Stomach smooth muscle (tissue), 2 donors: ENCODE measurements at regions not wholly inside any gene's neighbourhood (a gene's known extent, or its start where the extent isn't known, plus 50 kb on each side); places are given as distances from the start of the nearest gene placed in this dataset.
"Not testable (repeated sequence)": the region's sequence is repeated elsewhere in the genome, so short reads cannot be mapped to it uniquely, and the experiment has no call there.

ENCODE experiments used
- H3K27ac ChIP-seq: one replicate; pipeline ENCODE4 v1.7.0; 2013; ENCODE audit warnings: mild to moderate bottlenecking, low read length, inconsistent platforms
- H3K27me3 ChIP-seq, 2 donors: one replicate each; pipeline ENCODE4 v1.7.0; 2013; ENCODE audit warnings: low read length in 2 of 2; ENCODE audit not compliant: insufficient read depth in 2 of 2, control insufficient read depth in 1 of 2
- H3K36me3 ChIP-seq, 2 donors: one replicate each; pipeline ENCODE4 v1.7.0; 2013; ENCODE audit warnings: low read length in 2 of 2; ENCODE audit not compliant: control insufficient read depth in 2 of 2, insufficient read depth in 2 of 2
- H3K4me1 ChIP-seq: one replicate; pipeline ENCODE4 v1.7.0; 2013; ENCODE audit warnings: low read length; ENCODE audit not compliant: control insufficient read depth, insufficient read depth
- H3K4me3 ChIP-seq, 2 donors: one replicate each; pipeline ENCODE4 v1.7.0; 2013; ENCODE audit warnings: low read length in 2 of 2
- H3K9ac ChIP-seq, 2 donors: one replicate each; pipeline ENCODE4 v1.7.0; 2013; ENCODE audit warnings: low read length in 2 of 2, mild to moderate bottlenecking in 1 of 2
- H3K9me3 ChIP-seq, 2 donors: one replicate each; pipeline ENCODE4 v1.7.0; 2013; ENCODE audit warnings: low read length in 2 of 2; ENCODE audit not compliant: control insufficient read depth in 2 of 2
- donor health status: healthy.
- donor health status: Pancreatic carcinoma.

DNA sequence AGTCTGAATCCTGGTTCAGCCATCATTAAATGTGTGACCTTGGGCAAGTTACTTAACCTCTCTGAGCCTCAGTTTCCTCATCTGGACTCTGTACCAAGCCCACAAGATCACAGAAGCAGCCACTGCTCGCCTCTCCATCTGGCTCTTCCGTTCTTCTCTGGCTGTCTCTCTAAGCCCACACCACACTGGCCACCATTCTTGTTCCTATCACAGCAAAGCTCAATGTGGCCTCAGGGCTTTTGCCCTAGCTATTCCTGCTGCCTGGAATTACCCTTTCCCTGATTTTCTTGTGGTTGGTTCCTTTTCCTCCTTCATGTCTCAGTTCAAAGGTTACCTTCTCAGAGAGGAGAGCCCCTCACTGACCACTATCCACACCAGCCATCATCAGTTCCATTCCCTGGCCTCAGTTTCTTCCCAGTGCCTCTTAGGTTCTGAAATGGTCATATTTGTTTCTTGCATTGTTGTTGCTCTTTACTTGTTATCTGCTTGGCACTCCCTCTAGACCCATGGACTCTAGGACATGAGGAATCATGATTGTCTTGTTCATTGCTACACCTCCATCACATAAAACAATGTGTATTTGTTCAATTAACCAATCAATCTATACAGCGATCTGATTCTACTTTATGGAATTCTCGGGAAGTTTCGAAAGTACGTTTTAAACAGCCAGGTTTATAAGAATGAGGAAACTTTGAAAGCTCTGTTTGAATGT lies 56.5 kb upstream of the PTPN1 start:
- Histone ChIP-seq H3K27me3 (no peaks in the 10 kb centered on the region), H3K4me3 (no peak overlapping the region), H3K9ac (no peak overlapping the region), H3K27ac (no peak overlapping the region), H3K36me3 (no peaks in the 10 kb centered on the region), H3K4me1 (peaks cover 7% of the 10 kb centered on the region), H3K9me3 (no peaks in the 10 kb centered on the region)

DNA sequence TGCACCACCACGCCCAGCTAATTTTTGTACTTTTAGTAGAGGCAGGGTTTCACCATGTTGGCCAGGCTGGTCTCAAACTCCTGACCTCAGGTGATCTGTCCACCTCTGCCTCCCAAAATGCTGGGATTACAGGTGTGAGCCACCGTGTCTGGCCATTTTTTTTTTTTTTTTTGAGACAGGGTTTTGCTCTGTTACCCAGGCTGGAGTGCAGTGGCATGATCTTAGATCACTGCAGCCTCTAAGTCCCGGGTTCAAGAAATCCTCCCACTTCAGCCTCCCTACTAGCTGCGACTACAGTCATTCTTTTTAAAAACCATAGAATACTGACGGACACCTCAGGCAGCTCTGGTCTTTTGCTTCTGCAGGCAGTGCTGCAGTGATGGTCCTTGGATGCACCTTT lies 54.9 kb upstream of the PTPN1 start:
- H3K9me3 ChIP-seq, H3K27me3 ChIP-seq, H3K4me3 ChIP-seq, H3K27ac ChIP-seq, H3K36me3 ChIP-seq, H3K9ac ChIP-seq, H3K4me1 ChIP-seq: not testable (repeated sequence)

GRCh38 chr20:50455656-50456451 lies 54.3 kb upstream of the PTPN1 start:
- Histone ChIP-seq H3K4me1 (peaks cover 11% of the 10 kb centered on the region), H3K27ac (no peak overlapping the region), H3K9me3 (no peaks in the 10 kb centered on the region), H3K36me3 (no peaks in the 10 kb centered on the region), H3K4me3 (no peak overlapping the region), H3K9ac (no peak overlapping the region), H3K27me3 (no peaks in the 10 kb centered on the region)

DNA sequence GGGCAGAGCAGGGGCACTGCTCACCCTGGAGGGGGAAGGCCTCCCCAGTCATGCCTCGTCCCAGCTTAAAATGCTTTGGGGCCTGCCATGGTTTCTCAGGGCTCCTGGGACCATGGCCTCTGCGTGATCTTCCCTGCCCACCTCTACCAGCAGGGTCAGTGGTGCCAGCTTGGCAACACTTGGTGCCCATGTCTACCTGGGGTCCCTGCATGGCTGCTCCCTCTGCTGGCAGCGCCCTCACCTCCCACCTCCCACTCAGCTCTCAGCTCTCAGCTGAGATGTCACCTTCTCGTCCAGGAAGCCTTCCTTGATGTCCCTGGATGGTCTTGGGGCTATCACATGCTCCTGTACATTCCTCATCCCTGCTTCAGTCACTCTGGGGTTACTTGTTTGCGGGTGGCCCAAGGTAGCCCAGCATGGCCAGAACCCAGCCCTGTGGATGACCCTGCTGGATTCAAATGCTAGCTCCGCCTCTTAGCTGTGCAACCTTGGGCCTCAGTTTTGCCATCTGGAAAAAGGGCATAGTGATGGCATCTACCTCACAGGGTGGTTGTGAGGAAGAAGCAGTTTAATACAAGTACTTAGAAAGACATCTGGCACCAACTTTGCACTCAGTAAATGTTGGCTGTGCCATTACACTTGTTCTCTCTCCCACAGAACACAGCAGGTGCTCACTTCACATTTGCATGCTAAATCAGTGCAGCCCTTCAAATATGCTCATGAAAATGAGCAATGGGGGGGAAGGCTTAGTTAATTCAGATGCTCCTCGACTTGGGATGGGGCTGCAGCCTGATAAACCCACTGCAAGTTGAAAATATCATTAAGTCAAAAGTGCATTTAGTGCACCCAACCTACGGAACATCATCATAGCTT lies 53.5 kb upstream of the PTPN1 start:
- H3K36me3 ChIP-seq = no peaks in the 10 kb centered on the region
- no peak overlapping the region for H3K27ac ChIP-seq

GRCh38 chr20:50459124-50459918 lies 50.9 kb upstream of the PTPN1 start:
- Histone ChIP-seq H3K27ac (no peak overlapping the region), H3K36me3 (no peaks in the 10 kb centered on the region), H3K9ac (no peak overlapping the region), H3K4me3 (no peak overlapping the region), H3K4me1 (peaks cover 12% of the 10 kb centered on the region), H3K27me3 (no peaks in the 10 kb centered on the region), H3K9me3 (no peaks in the 10 kb centered on the region)

More for the DNA sequence above, 53.5 kb upstream of the PTPN1 start:
- Histone ChIP-seq H3K4me3 (no peak overlapping the region), H3K9me3 (no peaks in the 10 kb centered on the region), H3K27me3 (no peaks in the 10 kb centered on the region), H3K4me1 (peaks cover 9% of the 10 kb centered on the region), H3K9ac (no peak overlapping the region)

DNA sequence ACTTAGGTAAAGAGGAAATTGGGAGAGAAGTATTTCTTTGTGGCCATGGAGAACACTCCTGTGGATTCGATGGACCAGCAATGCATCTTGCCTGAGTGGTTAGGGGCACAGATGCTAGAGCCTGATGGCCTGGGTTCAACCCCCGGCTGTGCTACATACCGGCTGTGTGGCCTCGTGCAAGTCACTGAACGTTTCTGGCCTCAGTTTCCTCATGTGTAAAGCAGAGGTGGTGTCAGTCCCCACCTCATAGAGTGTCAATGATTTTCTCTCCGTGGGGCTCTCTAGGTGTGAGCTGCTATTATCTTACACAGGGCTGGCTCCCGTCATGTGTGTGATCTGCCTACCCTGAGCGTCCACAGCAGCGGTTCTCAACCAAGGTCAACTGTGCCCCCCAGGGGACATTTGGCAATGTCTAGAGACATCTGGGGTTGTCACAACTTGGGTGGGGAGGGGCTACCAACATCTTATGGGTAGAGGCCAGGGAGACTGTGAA lies 50.0 kb upstream of the PTPN1 start:
- peak overlapping the region in 1 of 2 donors; percentile 13 for H3K9ac ChIP-seq
- no peaks in the 10 kb centered on the region for H3K36me3 ChIP-seq
- peaks cover 14% of the 10 kb centered on the region for H3K4me1 ChIP-seq
- H3K4me3 ChIP-seq = no peak overlapping the region
- no peaks in the 10 kb centered on the region for H3K9me3 ChIP-seq
- H3K27ac ChIP-seq = no peak overlapping the region
- H3K27me3 ChIP-seq = no peaks in the 10 kb centered on the region
